HepG2 (cell line): ENCODE measurements at regions not wholly inside any gene's neighbourhood (a gene's known extent, or its start where the extent isn't known, plus 50 kb on each side); places are given as distances from the start of the nearest gene placed in this dataset.

Experiments used
- ARHGAP35 ChIP-seq: sonication (generic); formaldehyde crosslinking; IDR thresholded peaks from 2 replicates; pipeline ENCODE4 v1.9.0; 2022; ENCODE audit warnings: mild to moderate bottlenecking, inconsistent platforms, moderate library complexity, missing genetic modification reagents, borderline replicate concordance
- CBFB ChIP-seq: sonication (generic); formaldehyde crosslinking; IDR thresholded peaks from 2 replicates; pipeline ENCODE4 v1.4.0; 2020; ENCODE audit warnings: missing genetic modification reagents
- CSRNP2 ChIP-seq: sonication (generic); formaldehyde crosslinking; conservative IDR thresholded peaks from 2 replicates; pipeline ENCODE4 v1.8.0; 2022; ENCODE audit warnings: low read depth, missing genetic modification reagents
- CTCF ChIP-seq: sonication (generic); formaldehyde crosslinking; IDR thresholded peaks from 2 replicates; pipeline ENCODE4 v1.5.0; 2020; ENCODE audit warnings: mild to moderate bottlenecking, missing genetic modification reagents, moderate library complexity
- GMEB1 ChIP-seq: sonication (generic); formaldehyde crosslinking; IDR thresholded peaks from 2 replicates; pipeline ENCODE4 v1.5.1; 2020; ENCODE audit warnings: missing genetic modification reagents, mild to moderate bottlenecking, borderline replicate concordance
- IKZF1 ChIP-seq: fragments of 450-650 bp; IDR thresholded peaks from 2 replicates; pipeline ENCODE4 v1.7.1; 2016
- IRF2 ChIP-seq: IDR thresholded peaks from 2 replicates; pipeline ENCODE4 v1.6.1; 2018; ENCODE audit warnings: missing genetic modification reagents, missing compliant biosample characterization
- KLF6 ChIP-seq: IDR thresholded peaks from 2 replicates; pipeline ENCODE4 v1.8.0; 2016; ENCODE audit warnings: missing biosample characterization, missing genetic modification reagents
- NR2F1 ChIP-seq, 2 experiments: fragments of 450-650 bp in 1 of 2; formaldehyde crosslinking in 1 of 2; IDR thresholded peaks; 2 replicates each; pipeline versions ENCODE4 v1.5.0 to v1.6.1; 2016 to 2020; ENCODE audit warnings: mild to moderate bottlenecking in 1 of 2, missing compliant biosample characterization in 1 of 2, missing genetic modification reagents in 1 of 2, moderate library complexity in 1 of 2
- RAD21 ChIP-seq: fragments of 450-650 bp; formaldehyde crosslinking; IDR thresholded peaks from 2 replicates; pipeline ENCODE4 v1.5.0; 2020; ENCODE audit warnings: mild to moderate bottlenecking
- REST ChIP-seq, 2 experiments: IDR thresholded peaks; 2 replicates each; pipeline ENCODE4 v1.6.1; 2011 to 2012; ENCODE audit warnings: low read length in 2 of 2, borderline replicate concordance in 1 of 2, low read depth in 1 of 2, mild to moderate bottlenecking in 1 of 2, moderate library complexity in 1 of 2
- ZFY ChIP-seq: sonication (generic); formaldehyde crosslinking; IDR thresholded peaks from 2 replicates; pipeline ENCODE4 v1.4.0; 2020; ENCODE audit warnings: missing genetic modification reagents
- ZNF883 ChIP-seq: sonication (generic); formaldehyde crosslinking; IDR thresholded peaks from 2 replicates; pipeline ENCODE4 v1.5.1; 2020; ENCODE audit warnings: mild to moderate bottlenecking, missing genetic modification reagents; ENCODE audit errors: not compliant biosample characterization

GRCh38 chr14:94952097-94952496 lies 182.2 kb upstream of the GSC start:
- TF ChIP-seq IKZF1: no peak
- TF ChIP-seq NR2F1 (CRISPR knock-in tag; IDR thresholded peaks at IDR 0.05): no peak
- no peak for TF ChIP-seq CBFB
- no peak for TF ChIP-seq KLF6 (CRISPR knock-in tag)
- no peak for TF ChIP-seq CSRNP2 (CRISPR knock-in tag)
- no peak for TF ChIP-seq GMEB1 (CRISPR knock-in tag)
- no peak for TF ChIP-seq REST (IDR thresholded peaks at IDR 0.05; ENCODE audit: borderline replicate concordance in 1 of 2, low read depth in 1 of 2, low read length in 2 of 2)
- TF ChIP-seq CTCF (CRISPR knock-in tag): no peak
- no peak for TF ChIP-seq ZNF883
- TF ChIP-seq IRF2 (CRISPR knock-in tag): no peak
- TF ChIP-seq RAD21: no peak
- no peak for TF ChIP-seq ARHGAP35 (CRISPR knock-in tag)
- no peak for TF ChIP-seq ZFY (CRISPR knock-in tag)
